Pulmonary artery endothelial cell (primary cell): ENCODE measurements at regions not wholly inside any gene's neighbourhood (a gene's known extent, or its start where the extent isn't known, plus 50 kb on each side); places are given as distances from the start of the nearest gene placed in this dataset.

ENCODE experiments used
- DNase-seq: peaks from one replicate; pipeline ENCODE4 v3.0.0-alpha.2; 2011; ENCODE audit warnings: low read depth, low spot score

- no peak for DNase-seq
These were observed 311.9 kb upstream of the TBX3 start for GRCh38 chr12:114995891-114996290.

GRCh38 chr12:114993165-114993564 is 309.2 kb upstream of the TBX3 start:
- DNase-seq, result no peak

GRCh38 chr12:114992443-114992842 is 308.5 kb upstream of the TBX3 start:
- DNase-seq, result no peak

GRCh38 chr12:114990381-114990780 is 306.4 kb upstream of the TBX3 start:
- DNase-seq, result no peak

GRCh38 chr12:114986849-114987248 is 302.9 kb upstream of the TBX3 start:
- no peak for DNase-seq

- DNase-seq, result no peak
These were observed 302.3 kb upstream of the TBX3 start for GRCh38 chr12:114986178-114986714.

GRCh38 chr12:114984634-114985061 is 300.7 kb upstream of the TBX3 start:
- no peak for DNase-seq

- DNase-seq, result no peak
These were observed 298.8 kb upstream of the TBX3 start for GRCh38 chr12:114982760-114983159.

GRCh38 chr12:114981036-114981435 is 297.1 kb upstream of the TBX3 start:
- no peak for DNase-seq

GRCh38 chr12:114976959-114977358 is 293.0 kb upstream of the TBX3 start:
- no peak for DNase-seq

GRCh38 chr12:114976372-114976771 is 292.4 kb upstream of the TBX3 start:
- DNase-seq, result no peak

GRCh38 chr12:114975640-114976310 is 291.8 kb upstream of the TBX3 start:
- DNase-seq, result no peak

- no peak for DNase-seq
These were observed 291.1 kb upstream of the TBX3 start for GRCh38 chr12:114974826-114975639.

GRCh38 chr12:114974333-114974732 is 290.4 kb upstream of the TBX3 start:
- DNase-seq, result no peak

GRCh38 chr12:114968727-114969126 is 284.8 kb upstream of the TBX3 start:
- DNase-seq, result no peak

- DNase-seq, result no peak
These were observed 283.2 kb upstream of the TBX3 start for GRCh38 chr12:114967151-114967550.

GRCh38 chr12:114964841-114965240 is 280.9 kb upstream of the TBX3 start:
- DNase-seq, result no peak

- DNase-seq, result no peak
These were observed 279.9 kb upstream of the TBX3 start for GRCh38 chr12:114963846-114964245.

GRCh38 chr12:114961491-114961890 is 277.5 kb upstream of the TBX3 start:
- DNase-seq, result no peak

- no peak for DNase-seq
These were observed 274.6 kb upstream of the TBX3 start for GRCh38 chr12:114958538-114958937.

- no peak for DNase-seq
These were observed 273.2 kb upstream of the TBX3 start for GRCh38 chr12:114957225-114957624.

- no peak for DNase-seq
These were observed 271.5 kb upstream of the TBX3 start for GRCh38 chr12:114955414-114956014.
